NCI-H2107 treated with DMSO at 0.1 percent for 48 hours (cell line): ENCODE measurements at regions not wholly inside any gene's neighbourhood (a gene's known extent, or its start where the extent isn't known, plus 50 kb on each side); places are given as distances from the start of the nearest gene placed in this dataset.
"Not testable (repeated sequence)": the region's sequence is repeated elsewhere in the genome, so short reads cannot be mapped to it uniquely, and the experiment has no call there.

Experiments used
- DNase-seq: peaks from one replicate; lab custom pipeline; 2025; ENCODE audit not compliant: unreplicated experiment; lab: John Stamatoyannopoulos, UW

GRCh38 chr7:76852362-76852761 lies 179.8 kb downstream of the SPDYE17 start:
- DNase-seq = not testable (repeated sequence)

GRCh38 chr7:76851617-76852016 lies 180.5 kb downstream of the SPDYE17 start:
- DNase-seq = not testable (repeated sequence)

GRCh38 chr7:76849887-76850563 lies 182.1 kb downstream of the SPDYE17 start:
- DNase-seq = not testable (repeated sequence)

GRCh38 chr7:76839879-76840278 lies 192.3 kb downstream of the SPDYE17 start:
- not testable (repeated sequence) for DNase-seq

- DNase-seq = not testable (repeated sequence)
Observed at GRCh38 chr7:76839214-76839613, 192.9 kb downstream of the SPDYE17 start.

- DNase-seq = not testable (repeated sequence)
Observed at GRCh38 chr7:76838357-76838756, 193.8 kb downstream of the SPDYE17 start.

GRCh38 chr7:76829233-76829632 lies 202.2 kb upstream of the POMZP3 start:
- DNase-seq = not testable (repeated sequence)

GRCh38 chr7:76826181-76826580 lies 199.1 kb upstream of the POMZP3 start:
- not testable (repeated sequence) for DNase-seq

- DNase-seq = not testable (repeated sequence)
Observed at GRCh38 chr7:76809856-76810255, 182.8 kb upstream of the POMZP3 start.

- not testable (repeated sequence) for DNase-seq
Observed at GRCh38 chr7:76807588-76808100, 180.6 kb upstream of the POMZP3 start.

GRCh38 chr7:76806460-76806859 lies 179.4 kb upstream of the POMZP3 start:
- not testable (repeated sequence) for DNase-seq

GRCh38 chr7:76806010-76806409 lies 178.9 kb upstream of the POMZP3 start:
- not testable (repeated sequence) for DNase-seq

GRCh38 chr7:76805262-76805661 lies 178.2 kb upstream of the POMZP3 start:
- not testable (repeated sequence) for DNase-seq

- DNase-seq = not testable (repeated sequence)
Observed at GRCh38 chr7:76797639-76798038, 170.6 kb upstream of the POMZP3 start.

GRCh38 chr7:76780693-76781092 lies 153.6 kb upstream of the POMZP3 start:
- DNase-seq = peak; percentile 11

GRCh38 chr7:76774279-76774678 lies 147.2 kb upstream of the POMZP3 start:
- not testable (repeated sequence) for DNase-seq

GRCh38 chr7:76771980-76772379 lies 144.9 kb upstream of the POMZP3 start:
- not testable (repeated sequence) for DNase-seq

- not testable (repeated sequence) for DNase-seq
Observed at GRCh38 chr7:76763977-76764376, 136.9 kb upstream of the POMZP3 start.

- DNase-seq = not testable (repeated sequence)
Observed at GRCh38 chr7:76760546-76761220, 133.6 kb upstream of the POMZP3 start.

GRCh38 chr7:76739538-76739937 lies 112.5 kb upstream of the POMZP3 start:
- DNase-seq = not testable (repeated sequence)

- DNase-seq = not testable (repeated sequence)
Observed at GRCh38 chr7:76736724-76737123, 109.6 kb upstream of the POMZP3 start.

GRCh38 chr7:76736091-76736490 lies 109.0 kb upstream of the POMZP3 start:
- DNase-seq = not testable (repeated sequence)
